ENCODE measurements at regions not wholly inside any gene's neighbourhood (a gene's known extent, or its start where the extent isn't known, plus 50 kb on each side); places are given as distances from the start of the nearest gene placed in this dataset.

- TF ChIP-seq EZH2 (IDR thresholded peaks at IDR 0.05), result no peak
- no peak for TF ChIP-seq CTCF (IDR thresholded peaks at IDR 0.05)
- TF ChIP-seq EZH2phosphoT487 (IDR thresholded peaks at IDR 0.05), result no peak
These were observed 616.3 kb upstream of the BCHE start for GRCh38 chr3:166453478-166453877.
